ENCODE measurements at regions not wholly inside any gene's neighbourhood (a gene's known extent, or its start where the extent isn't known, plus 50 kb on each side); places are given as distances from the start of the nearest gene placed in this dataset.

- no peak for TF ChIP-seq SUZ12 (IDR thresholded peaks at IDR 0.05; ENCODE audit: extremely low read depth, insufficient read depth, insufficient read length)
- TF ChIP-seq YY1 (IDR thresholded peaks at IDR 0.05; ENCODE audit: insufficient read depth, insufficient read length): no peak
- TF ChIP-seq ZNF274 (IDR thresholded peaks at IDR 0.05; ENCODE audit: low read depth, low read length): no peak
Observed at GRCh38 chr1:37085393-37085792, 51.1 kb upstream of the GRIK3 start.
